Transverse colon (tissue), 4 donors: ENCODE measurements at regions not wholly inside any gene's neighbourhood (a gene's known extent, or its start where the extent isn't known, plus 50 kb on each side); places are given as distances from the start of the nearest gene placed in this dataset.

ENCODE experiments used
- CTCF ChIP-seq, 5 experiments: fragments of 200-600 bp in 3 of 5; fragments of 450-650 bp in 2 of 5; sonication (generic) in 3 of 5; IDR thresholded peaks; 1 replicate in 2 of 5; 2 replicates in 3 of 5; pipeline ENCODE4 v1.5.1; 2016 to 2017; ENCODE audit warnings: antibody characterized with exemption in 5 of 5, inconsistent platforms in 3 of 5, mild to moderate bottlenecking in 2 of 5, moderate library complexity in 1 of 5
- EP300 ChIP-seq: sonication (generic); formaldehyde crosslinking; IDR thresholded peaks from one replicate; pipeline ENCODE4 v1.6.1; 2017; ENCODE audit warnings: antibody characterized with exemption, low read depth
- POLR2A ChIP-seq: fragments of 450-650 bp; IDR thresholded peaks from one replicate; pipeline ENCODE4 v1.6.1; 2016; ENCODE audit warnings: antibody characterized with exemption, mild to moderate bottlenecking, moderate library complexity
- POLR2AphosphoS5 ChIP-seq, 3 donors: sonication (generic); formaldehyde crosslinking; IDR thresholded peaks; one replicate each; pipeline ENCODE4 v1.6.1; 2016; ENCODE audit warnings: antibody characterized with exemption in 3 of 3

DNA sequence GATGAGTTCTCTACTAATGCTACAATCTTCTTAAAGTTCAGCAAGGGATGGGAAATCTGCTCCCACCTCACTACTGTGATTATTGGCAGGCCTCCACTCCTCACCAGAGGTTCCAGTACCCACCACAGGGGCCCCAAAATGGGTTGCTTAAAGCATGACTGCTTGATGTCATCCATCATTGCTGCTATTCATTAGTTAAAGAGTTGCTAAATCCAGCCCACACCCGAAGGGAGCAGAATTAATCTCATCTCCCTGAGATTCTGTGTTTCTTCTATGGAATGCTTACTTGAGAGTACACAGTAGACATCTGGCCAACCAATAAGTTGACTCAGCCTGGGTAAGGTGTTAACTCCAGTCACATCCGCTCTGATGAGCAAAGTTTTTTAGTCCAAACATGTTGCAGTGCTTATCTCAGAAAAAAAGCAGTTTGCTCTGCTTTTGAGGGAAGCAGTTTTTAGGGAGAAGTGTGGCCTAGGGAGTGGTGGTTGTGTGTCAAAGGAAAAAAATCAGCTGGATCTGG is 690.2 kb upstream of the POU3F3 start:
- TF ChIP-seq POLR2A (no peak), POLR2AphosphoS5 (IDR thresholded peaks at IDR 0.05) (no peak), CTCF (IDR thresholded peaks at IDR 0.05) (no peak), EP300 (no peak)
